Epithelial cell of esophagus (primary cell): ENCODE measurements at regions not wholly inside any gene's neighbourhood (a gene's known extent, or its start where the extent isn't known, plus 50 kb on each side); places are given as distances from the start of the nearest gene placed in this dataset.

Experiments used
- DNase-seq: peaks from one replicate; pipeline ENCODE4 v3.0.0; 2010; ENCODE audit warnings: low read depth
- H3K4me3 ChIP-seq: 2 replicates; pipeline ENCODE4 v1.5.1; 2011; ENCODE audit warnings: mild to moderate bottlenecking, low read length, control low read depth
- CTCF ChIP-seq: IDR thresholded peaks from 2 replicates; pipeline ENCODE4 v1.5.1; 2011; ENCODE audit warnings: low read depth, mild to moderate bottlenecking, low read length, control low read depth, inconsistent platforms; ENCODE audit not compliant: insufficient read depth; ENCODE audit errors: missing control alignments

DNA sequence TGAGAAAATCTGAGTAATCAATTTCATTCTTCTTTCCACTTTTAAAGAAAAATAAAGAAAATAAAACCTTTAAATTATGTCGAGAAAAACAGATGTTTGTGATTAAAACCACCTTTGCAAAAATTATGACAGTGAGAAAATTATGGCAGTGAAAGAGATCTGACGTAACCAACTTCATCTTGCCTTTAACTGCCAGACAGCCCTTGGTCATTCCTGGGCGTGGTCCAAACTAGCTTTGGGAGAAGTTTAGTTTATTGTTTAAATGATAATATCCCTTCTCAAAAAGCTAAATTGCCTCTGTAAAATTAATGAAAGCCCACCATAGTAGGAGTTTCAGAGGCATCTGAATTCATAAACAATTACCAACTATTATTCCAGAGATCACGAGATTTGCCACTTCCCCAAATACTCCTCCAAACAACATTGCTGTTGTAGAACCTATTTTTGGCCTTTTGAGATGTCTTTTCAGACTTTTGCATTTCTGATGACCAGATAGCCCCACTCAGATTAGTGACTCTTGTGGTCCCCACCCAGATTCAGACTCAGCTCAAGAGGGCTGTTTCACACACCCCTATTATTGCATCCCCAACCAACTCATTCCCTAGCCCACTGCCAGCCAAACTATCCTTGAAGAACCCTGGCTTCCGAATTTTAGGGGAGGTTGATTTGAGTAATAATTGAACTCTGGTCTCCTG is 664.4 kb upstream of the CBLB start:
- no peak for DNase-seq
- no peak for TF ChIP-seq CTCF
- no peak overlapping the region for H3K4me3 ChIP-seq

GRCh38 chr3:106533788-106534160 is 665.0 kb upstream of the CBLB start:
- H3K4me3 ChIP-seq, result no peak overlapping the region
- no peak for DNase-seq
- TF ChIP-seq CTCF, result no peak

DNA sequence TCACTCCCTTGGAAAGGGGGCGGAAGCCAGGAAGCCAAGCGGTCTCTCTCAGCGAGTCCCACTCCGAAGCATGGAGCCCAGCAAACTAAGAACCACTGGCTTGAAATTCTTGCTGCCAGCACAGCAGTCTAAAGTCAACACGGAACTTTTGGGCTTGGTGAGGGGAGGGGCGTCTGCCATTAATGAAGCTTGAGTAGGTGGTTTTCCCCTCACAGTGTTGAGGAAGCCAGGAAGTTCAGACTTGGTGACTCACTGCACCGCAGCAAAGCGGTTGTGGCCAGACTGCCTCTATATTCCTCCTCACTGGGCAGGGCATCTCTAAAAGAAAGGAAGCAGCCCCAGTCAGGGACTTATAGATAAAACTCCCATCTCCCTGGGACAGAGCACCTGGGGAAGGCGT is 665.4 kb upstream of the CBLB start:
- no peak for TF ChIP-seq CTCF
- DNase-seq, result peak; percentile 74

GRCh38 chr3:106540743-106541142 is 671.9 kb upstream of the CBLB start:
- no peak for DNase-seq
- no peak overlapping the region for H3K4me3 ChIP-seq
- peak; percentile 18 for TF ChIP-seq CTCF

More for the DNA sequence above, 665.4 kb upstream of the CBLB start:
- H3K4me3 ChIP-seq, result no peak overlapping the region

- peak; percentile 12 for DNase-seq
- no peak overlapping the region for H3K4me3 ChIP-seq
- no peak for TF ChIP-seq CTCF
Measured at GRCh38 chr3:106542101-106542769, 673.4 kb upstream of the CBLB start.

- TF ChIP-seq CTCF, result no peak
- no peak overlapping the region for H3K4me3 ChIP-seq
- DNase-seq, result no peak
Measured at GRCh38 chr3:106552351-106553043, 683.7 kb upstream of the CBLB start.
